ENCODE measurements at regions not wholly inside any gene's neighbourhood (a gene's known extent, or its start where the extent isn't known, plus 50 kb on each side); places are given as distances from the start of the nearest gene placed in this dataset.

GRCh38 chr5:56357426-56357825 lies 124.3 kb upstream of the ANKRD55 start:
- Mint-ChIP-seq H3K36me3 (no peaks in the 10 kb centered on the region), H3K27ac (no peak overlapping the region), H3K4me3 (no peak overlapping the region), H3K9me3 (no peaks in the 10 kb centered on the region), H3K27me3 (no peaks in the 10 kb centered on the region), H3K4me1 (peaks cover 22% of the 10 kb centered on the region)

- Mint-ChIP-seq H3K9me3 (no peaks in the 10 kb centered on the region), H3K4me3 (no peak overlapping the region), H3K36me3 (no peaks in the 10 kb centered on the region), H3K27me3 (no peaks in the 10 kb centered on the region), H3K27ac (no peak overlapping the region), H3K4me1 (peaks cover 25% of the 10 kb centered on the region)
These were observed 123.7 kb upstream of the ANKRD55 start for GRCh38 chr5:56356836-56357160.

GRCh38 chr5:56356121-56356835 lies 123.1 kb upstream of the ANKRD55 start:
- Mint-ChIP-seq H3K27me3 (no peaks in the 10 kb centered on the region), H3K4me1 (peaks cover 22% of the 10 kb centered on the region), H3K27ac (no peak overlapping the region), H3K4me3 (no peak overlapping the region), H3K36me3 (no peaks in the 10 kb centered on the region), H3K9me3 (no peaks in the 10 kb centered on the region)

- no peak overlapping the region for H3K27ac Mint-ChIP-seq
- H3K36me3 Mint-ChIP-seq = no peaks in the 10 kb centered on the region
- no peaks in the 10 kb centered on the region for H3K27me3 Mint-ChIP-seq
- no peak overlapping the region for H3K4me3 Mint-ChIP-seq
- H3K9me3 Mint-ChIP-seq = no peaks in the 10 kb centered on the region
- H3K4me1 Mint-ChIP-seq = peaks cover 25% of the 10 kb centered on the region
These were observed 121.7 kb upstream of the ANKRD55 start for GRCh38 chr5:56354836-56355235.

- no peaks in the 10 kb centered on the region for H3K9me3 Mint-ChIP-seq
- peak overlapping the region; percentile 12 for H3K4me3 Mint-ChIP-seq
These were observed 119.9 kb upstream of the ANKRD55 start for GRCh38 chr5:56352808-56353590.

GRCh38 chr5:56350597-56351170 lies 117.6 kb upstream of the ANKRD55 start:
- H3K4me3 Mint-ChIP-seq = no peak overlapping the region
- no peaks in the 10 kb centered on the region for H3K9me3 Mint-ChIP-seq
- H3K27me3 Mint-ChIP-seq = no peaks in the 10 kb centered on the region
- peaks cover 28% of the 10 kb centered on the region for H3K4me1 Mint-ChIP-seq
- peak overlapping the region; percentile 43 for H3K27ac Mint-ChIP-seq
- no peaks in the 10 kb centered on the region for H3K36me3 Mint-ChIP-seq

More at GRCh38 chr5:56352808-56353590, 119.9 kb upstream of the ANKRD55 start:
- Mint-ChIP-seq H3K4me1 (peaks cover 28% of the 10 kb centered on the region), H3K27ac (peak overlapping the region; percentile 66), H3K36me3 (no peaks in the 10 kb centered on the region), H3K27me3 (no peaks in the 10 kb centered on the region)

GRCh38 chr5:56350011-56350596 lies 117.0 kb upstream of the ANKRD55 start:
- no peaks in the 10 kb centered on the region for H3K27me3 Mint-ChIP-seq
- H3K9me3 Mint-ChIP-seq = no peaks in the 10 kb centered on the region
- no peak overlapping the region for H3K27ac Mint-ChIP-seq
- peaks cover 28% of the 10 kb centered on the region for H3K4me1 Mint-ChIP-seq
- H3K36me3 Mint-ChIP-seq = no peaks in the 10 kb centered on the region
- no peak overlapping the region for H3K4me3 Mint-ChIP-seq

GRCh38 chr5:56349461-56349860 lies 116.3 kb upstream of the ANKRD55 start:
- no peaks in the 10 kb centered on the region for H3K9me3 Mint-ChIP-seq
- H3K27ac Mint-ChIP-seq = no peak overlapping the region
- no peaks in the 10 kb centered on the region for H3K27me3 Mint-ChIP-seq
- H3K4me1 Mint-ChIP-seq = peaks cover 25% of the 10 kb centered on the region
- no peak overlapping the region for H3K4me3 Mint-ChIP-seq
- H3K36me3 Mint-ChIP-seq = no peaks in the 10 kb centered on the region

- Mint-ChIP-seq H3K27ac (no peak overlapping the region), H3K27me3 (no peaks in the 10 kb centered on the region), H3K36me3 (no peaks in the 10 kb centered on the region)
These were observed 113.8 kb upstream of the ANKRD55 start for GRCh38 chr5:56346741-56347535.

GRCh38 chr5:56346044-56346710 lies 113.0 kb upstream of the ANKRD55 start:
- Mint-ChIP-seq H3K9me3 (no peaks in the 10 kb centered on the region), H3K4me3 (no peak overlapping the region), H3K4me1 (peaks cover 23% of the 10 kb centered on the region), H3K27me3 (no peaks in the 10 kb centered on the region), H3K36me3 (no peaks in the 10 kb centered on the region), H3K27ac (no peak overlapping the region)

More at GRCh38 chr5:56346741-56347535, 113.8 kb upstream of the ANKRD55 start:
- Mint-ChIP-seq H3K4me1 (peaks cover 20% of the 10 kb centered on the region), H3K9me3 (no peaks in the 10 kb centered on the region), H3K4me3 (no peak overlapping the region)

GRCh38 chr5:56345352-56345751 lies 112.2 kb upstream of the ANKRD55 start:
- Mint-ChIP-seq H3K36me3 (no peaks in the 10 kb centered on the region), H3K27me3 (no peaks in the 10 kb centered on the region), H3K4me1 (peaks cover 19% of the 10 kb centered on the region), H3K4me3 (no peak overlapping the region), H3K9me3 (no peaks in the 10 kb centered on the region), H3K27ac (no peak overlapping the region)

GRCh38 chr5:56344594-56344993 lies 111.5 kb upstream of the ANKRD55 start:
- H3K4me1 Mint-ChIP-seq = peaks cover 16% of the 10 kb centered on the region
- no peaks in the 10 kb centered on the region for H3K9me3 Mint-ChIP-seq
- no peak overlapping the region for H3K4me3 Mint-ChIP-seq
- H3K27me3 Mint-ChIP-seq = no peaks in the 10 kb centered on the region
- no peak overlapping the region for H3K27ac Mint-ChIP-seq
- peaks cover 2% of the 10 kb centered on the region for H3K36me3 Mint-ChIP-seq

GRCh38 chr5:56343988-56344387 lies 110.9 kb upstream of the ANKRD55 start:
- Mint-ChIP-seq H3K4me1 (peaks cover 12% of the 10 kb centered on the region), H3K27me3 (no peaks in the 10 kb centered on the region), H3K27ac (no peak overlapping the region), H3K9me3 (no peaks in the 10 kb centered on the region), H3K36me3 (peaks cover 2% of the 10 kb centered on the region), H3K4me3 (no peak overlapping the region)

- Mint-ChIP-seq H3K9me3 (no peaks in the 10 kb centered on the region), H3K27me3 (no peaks in the 10 kb centered on the region), H3K4me1 (peaks cover 12% of the 10 kb centered on the region), H3K27ac (no peak overlapping the region), H3K36me3 (peaks cover 2% of the 10 kb centered on the region), H3K4me3 (no peak overlapping the region)
These were observed 109.5 kb upstream of the ANKRD55 start for GRCh38 chr5:56342616-56343015.

All from activated naive CD4-positive, alpha-beta T cell treated with anti-CD3 and anti-CD28 coated beads, Interleukin-2, amount 50 U/mL, for 24 hours (primary cell).